Ishikawa (cell line): ENCODE measurements at regions not wholly inside any gene's neighbourhood (a gene's known extent, or its start where the extent isn't known, plus 50 kb on each side); places are given as distances from the start of the nearest gene placed in this dataset.

Experiments used
- CEBPB ChIP-seq: IDR thresholded peaks from 2 replicates; pipeline ENCODE4 v1.6.1; 2012
- CREB1 ChIP-seq: IDR thresholded peaks from 2 replicates; pipeline ENCODE4 v1.6.1; 2012; ENCODE audit warnings: low read depth
- EGR1 ChIP-seq: IDR thresholded peaks from 2 replicates; pipeline ENCODE4 v1.6.1; 2012
- EP300 ChIP-seq: IDR thresholded peaks from 2 replicates; pipeline ENCODE4 v1.6.1; 2012; ENCODE audit warnings: borderline replicate concordance
- FOXM1 ChIP-seq: IDR thresholded peaks from 2 replicates; pipeline ENCODE4 v1.6.1; 2012; ENCODE audit warnings: low read depth, borderline replicate concordance
- MAX ChIP-seq: IDR thresholded peaks from 2 replicates; pipeline ENCODE4 v1.6.1; 2012
- NFIC ChIP-seq: IDR thresholded peaks from 2 replicates; pipeline ENCODE4 v1.6.1; 2012
- RAD21 ChIP-seq: IDR thresholded peaks from 2 replicates; pipeline ENCODE4 v1.6.1; 2012; ENCODE audit warnings: low read depth
- REST ChIP-seq: IDR thresholded peaks from 2 replicates; pipeline ENCODE4 v1.6.1; 2012; ENCODE audit warnings: low read depth, mild to moderate bottlenecking
- TAF1 ChIP-seq: IDR thresholded peaks from 2 replicates; pipeline ENCODE4 v1.6.1; 2012; ENCODE audit warnings: low read depth, mild to moderate bottlenecking
- TCF12 ChIP-seq: IDR thresholded peaks from 2 replicates; pipeline ENCODE4 v1.6.1; 2012; ENCODE audit warnings: low read depth
- TEAD4 ChIP-seq: IDR thresholded peaks from 2 replicates; pipeline ENCODE4 v1.6.1; 2012
- USF1 ChIP-seq: IDR thresholded peaks from 2 replicates; pipeline ENCODE4 v1.6.1; 2012
- YY1 ChIP-seq: IDR thresholded peaks from 2 replicates; pipeline ENCODE4 v1.6.1; 2012; ENCODE audit warnings: low read depth
- ZBTB7A ChIP-seq: IDR thresholded peaks from 2 replicates; pipeline ENCODE4 v1.6.1; 2012; ENCODE audit warnings: low read depth

GRCh38 chr2:75284345-75284744 is 85.0 kb upstream of the TACR1 start:
- no peak for TF ChIP-seq EGR1
- no peak for TF ChIP-seq REST
- no peak for TF ChIP-seq EP300
- TF ChIP-seq TCF12: no peak
- TF ChIP-seq TEAD4: no peak
- TF ChIP-seq RAD21: no peak
- TF ChIP-seq YY1: no peak
- no peak for TF ChIP-seq CEBPB
- TF ChIP-seq FOXM1: no peak
- no peak for TF ChIP-seq ZBTB7A
- no peak for TF ChIP-seq CREB1
- TF ChIP-seq NFIC: no peak
- no peak for TF ChIP-seq MAX
- TF ChIP-seq USF1: no peak
- no peak for TF ChIP-seq TAF1

DNA sequence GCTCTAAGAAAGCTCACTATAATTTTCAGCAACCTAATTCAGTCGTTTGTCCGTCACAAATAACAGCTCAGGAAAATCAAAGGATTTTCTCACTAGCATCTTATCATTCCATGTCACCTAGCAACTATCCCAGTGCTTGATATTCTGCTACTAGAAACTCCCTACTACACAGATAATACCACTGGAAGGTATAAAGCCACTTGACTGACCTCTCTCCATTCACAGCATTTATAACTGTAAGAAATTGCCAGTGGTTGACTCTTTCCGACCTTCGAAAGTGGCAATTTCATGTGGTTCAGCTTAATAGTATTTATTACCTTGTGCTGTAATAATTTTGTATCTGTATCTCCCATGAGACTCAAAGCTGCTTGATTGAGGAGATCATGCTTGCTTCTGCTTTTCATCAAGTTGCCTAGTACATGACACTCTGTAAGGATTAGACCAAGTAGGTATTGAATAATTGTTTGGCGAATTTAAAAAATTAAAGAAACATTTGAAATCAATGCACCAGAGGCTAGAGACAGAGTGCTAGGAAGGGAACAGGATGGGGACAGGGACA is 79.6 kb upstream of the TACR1 start:
- TF ChIP-seq TCF12 (no peak), TAF1 (no peak), EGR1 (no peak)

GRCh38 chr2:75278314-75278713 is 79.0 kb upstream of the TACR1 start:
- TF ChIP-seq NFIC: no peak
- TF ChIP-seq CEBPB: no peak
- no peak for TF ChIP-seq ZBTB7A
- TF ChIP-seq TEAD4: no peak
- TF ChIP-seq REST: no peak
- no peak for TF ChIP-seq YY1
- TF ChIP-seq FOXM1: no peak
- TF ChIP-seq TCF12: no peak
- TF ChIP-seq CREB1: no peak
- TF ChIP-seq EGR1: no peak
- TF ChIP-seq USF1: no peak
- no peak for TF ChIP-seq TAF1
- no peak for TF ChIP-seq RAD21
- no peak for TF ChIP-seq EP300
- no peak for TF ChIP-seq MAX

DNA sequence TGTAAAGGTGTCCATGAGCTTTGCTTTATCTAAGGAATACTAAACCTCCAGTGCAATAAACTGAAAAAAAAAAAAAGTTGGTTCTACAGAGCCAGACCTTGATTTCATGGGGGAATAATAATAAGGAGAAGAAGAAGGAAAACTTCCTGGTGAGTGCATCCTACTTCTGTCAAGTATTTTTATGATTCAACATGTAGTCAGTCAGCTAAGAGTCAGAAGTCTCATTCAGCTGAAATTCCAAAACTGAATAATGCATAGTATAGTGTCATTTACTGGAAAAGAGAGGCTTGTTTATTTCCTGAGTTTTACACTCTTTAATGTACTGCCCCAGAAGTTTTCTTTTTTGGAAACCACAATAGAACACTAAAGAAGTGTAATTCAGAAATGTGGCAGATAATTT is 77.8 kb upstream of the TACR1 start:
- no peak for TF ChIP-seq TCF12
- no peak for TF ChIP-seq USF1
- no peak for TF ChIP-seq EGR1
- no peak for TF ChIP-seq CEBPB
- TF ChIP-seq YY1: no peak
- no peak for TF ChIP-seq REST
- no peak for TF ChIP-seq ZBTB7A
- TF ChIP-seq TAF1: no peak
